Smooth muscle cell (in vitro differentiated cells): ENCODE measurements at regions not wholly inside any gene's neighbourhood (a gene's known extent, or its start where the extent isn't known, plus 50 kb on each side); places are given as distances from the start of the nearest gene placed in this dataset.

ENCODE experiments used
- DNase-seq: peaks from one replicate; lab custom pipeline; 2025; ENCODE audit not compliant: unreplicated experiment; lab: John Stamatoyannopoulos, UW
- H2AFZ ChIP-seq: fragments of 200-600 bp; sonication (generic); 2 replicates; pipeline ENCODE4 v1.6.0; 2016; ENCODE audit warnings: antibody characterized with exemption, low read depth, mild to moderate bottlenecking
- H3F3A ChIP-seq: fragments of 200-600 bp; sonication (generic); 2 replicates; pipeline ENCODE4 v1.6.0; 2017; ENCODE audit warnings: antibody characterized with exemption, low read depth
- H3K27ac ChIP-seq: fragments of 200-600 bp; sonication (generic); 2 replicates; pipeline ENCODE4 v1.5.1; 2016; ENCODE audit warnings: low read depth, mild to moderate bottlenecking
- H3K27me3 ChIP-seq: fragments of 200-600 bp; sonication (generic); 2 replicates; pipeline ENCODE4 v1.6.1; 2016; ENCODE audit warnings: low read depth, mild to moderate bottlenecking
- H3K36me3 ChIP-seq: fragments of 200-600 bp; sonication (generic); 2 replicates; pipeline ENCODE4 v1.5.1; 2016; ENCODE audit warnings: low read depth
- H3K4me1 ChIP-seq: fragments of 200-600 bp; sonication (generic); 2 replicates; pipeline ENCODE4 v1.5.1; 2016; ENCODE audit warnings: low read depth
- H3K4me2 ChIP-seq: fragments of 200-600 bp; sonication (generic); 2 replicates; pipeline ENCODE4 v1.6.0; 2016; ENCODE audit warnings: mild to moderate bottlenecking
- H3K4me3 ChIP-seq: fragments of 200-600 bp; sonication (generic); 2 replicates; pipeline ENCODE4 v1.5.1; 2016; ENCODE audit warnings: mild to moderate bottlenecking
- H3K79me2 ChIP-seq: fragments of 200-600 bp; sonication (generic); 2 replicates; pipeline ENCODE4 v1.6.0; 2016; ENCODE audit warnings: low read depth, mild to moderate bottlenecking
- H3K9ac ChIP-seq: fragments of 200-600 bp; sonication (generic); 2 replicates; pipeline ENCODE4 v1.6.0; 2016; ENCODE audit warnings: low read depth
- H3K9me3 ChIP-seq: fragments of 200-600 bp; sonication (generic); replicated peaks from 2 replicates; pipeline ENCODE4 v1.5.1; 2016; ENCODE audit warnings: low read depth
- H4K20me1 ChIP-seq: fragments of 200-600 bp; sonication (generic); 2 replicates; pipeline ENCODE4 v1.6.0; 2016; ENCODE audit warnings: low read depth
- WGBS: methylation state at CpG from one replicate; pipeline ENCODE4 v1.1.7; 2016; ENCODE audit warnings: low lambda C conversion rate; 5-methylcytosine and 5-hydroxymethylcytosine counted together
- TF ChIP-seq, protein P1 (sequence below): fragments of 200-600 bp; sonication (generic); IDR thresholded peaks from 2 replicates; pipeline ENCODE4 v1.5.1; 2017; ENCODE audit warnings: borderline replicate concordance, mild to moderate bottlenecking, antibody characterized with exemption; ENCODE audit not compliant: insufficient read depth, poor library complexity, severe bottlenecking

GRCh38 chr16:85452364-85453193, 160.5 kb upstream of the GSE1 start:
- H2AFZ ChIP-seq: no peak overlapping the region
- no peaks in the 10 kb centered on the region for H3K79me2 ChIP-seq
- no peaks in the 10 kb centered on the region for H3K36me3 ChIP-seq
- WGBS: 88% methylated on average over 20 of the region's 20 CpGs
- peaks cover 85% of the 10 kb centered on the region for H4K20me1 ChIP-seq
- H3K9me3 ChIP-seq: no peaks in the 10 kb centered on the region
- TF ChIP-seq, protein P1, sequence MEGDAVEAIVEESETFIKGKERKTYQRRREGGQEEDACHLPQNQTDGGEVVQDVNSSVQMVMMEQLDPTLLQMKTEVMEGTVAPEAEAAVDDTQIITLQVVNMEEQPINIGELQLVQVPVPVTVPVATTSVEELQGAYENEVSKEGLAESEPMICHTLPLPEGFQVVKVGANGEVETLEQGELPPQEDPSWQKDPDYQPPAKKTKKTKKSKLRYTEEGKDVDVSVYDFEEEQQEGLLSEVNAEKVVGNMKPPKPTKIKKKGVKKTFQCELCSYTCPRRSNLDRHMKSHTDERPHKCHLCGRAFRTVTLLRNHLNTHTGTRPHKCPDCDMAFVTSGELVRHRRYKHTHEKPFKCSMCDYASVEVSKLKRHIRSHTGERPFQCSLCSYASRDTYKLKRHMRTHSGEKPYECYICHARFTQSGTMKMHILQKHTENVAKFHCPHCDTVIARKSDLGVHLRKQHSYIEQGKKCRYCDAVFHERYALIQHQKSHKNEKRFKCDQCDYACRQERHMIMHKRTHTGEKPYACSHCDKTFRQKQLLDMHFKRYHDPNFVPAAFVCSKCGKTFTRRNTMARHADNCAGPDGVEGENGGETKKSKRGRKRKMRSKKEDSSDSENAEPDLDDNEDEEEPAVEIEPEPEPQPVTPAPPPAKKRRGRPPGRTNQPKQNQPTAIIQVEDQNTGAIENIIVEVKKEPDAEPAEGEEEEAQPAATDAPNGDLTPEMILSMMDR: no peak
- no peaks in the 10 kb centered on the region for H3F3A ChIP-seq
- H3K4me2 ChIP-seq: no peak overlapping the region
- no peak overlapping the region for H3K27ac ChIP-seq
- H3K27me3 ChIP-seq: no peaks in the 10 kb centered on the region
- no peak for DNase-seq
- H3K4me1 ChIP-seq: peaks cover 2% of the 10 kb centered on the region
- H3K9ac ChIP-seq: no peak overlapping the region
- H3K4me3 ChIP-seq: no peak overlapping the region

DNA sequence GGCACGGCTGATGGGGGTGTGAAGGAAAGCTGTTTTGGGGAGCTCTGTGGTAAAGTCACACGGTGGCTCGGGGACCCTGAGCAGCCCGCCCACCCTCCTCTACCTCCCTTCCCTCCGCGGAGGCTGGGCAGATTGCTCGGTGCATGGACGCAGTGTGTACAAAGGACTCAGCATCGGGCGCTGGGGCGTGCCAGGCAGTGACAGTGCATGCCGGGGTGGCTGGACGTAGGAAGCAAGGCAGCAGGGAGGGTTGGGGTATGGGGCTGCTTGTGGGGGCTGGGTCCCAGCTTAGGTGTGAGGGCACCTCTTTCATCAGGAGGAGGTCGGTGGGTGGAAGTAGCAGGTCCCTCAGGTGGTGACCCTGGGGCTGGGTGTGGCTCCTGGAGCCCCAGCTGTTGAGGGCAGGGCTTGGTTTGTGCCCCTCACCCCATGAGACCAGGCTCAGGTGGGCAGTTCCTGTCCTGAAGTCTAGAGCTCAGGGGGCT, 159.9 kb upstream of the GSE1 start:
- WGBS: 96% methylated on average over 9 of the region's 14 CpGs
- Histone ChIP-seq H4K20me1 (peaks cover 85% of the 10 kb centered on the region), H3K79me2 (no peaks in the 10 kb centered on the region), H3K4me1 (peaks cover 2% of the 10 kb centered on the region), H3K27ac (no peak overlapping the region), H3K4me2 (no peak overlapping the region), H3K9ac (no peak overlapping the region), H3K36me3 (no peaks in the 10 kb centered on the region), H3K9me3 (no peaks in the 10 kb centered on the region), H2AFZ (no peak overlapping the region), H3K27me3 (no peaks in the 10 kb centered on the region), H3K4me3 (no peak overlapping the region), H3F3A (no peaks in the 10 kb centered on the region)
- TF ChIP-seq, protein P1: no peak
- DNase-seq: no peak

GRCh38 chr16:85453703-85454102, 159.4 kb upstream of the GSE1 start:
- Histone ChIP-seq H2AFZ (no peak overlapping the region), H3F3A (no peaks in the 10 kb centered on the region), H4K20me1 (peaks cover 85% of the 10 kb centered on the region), H3K27me3 (no peaks in the 10 kb centered on the region), H3K9me3 (no peaks in the 10 kb centered on the region), H3K4me1 (peaks cover 2% of the 10 kb centered on the region), H3K79me2 (no peaks in the 10 kb centered on the region), H3K9ac (no peak overlapping the region), H3K27ac (no peak overlapping the region), H3K4me2 (no peak overlapping the region), H3K36me3 (no peaks in the 10 kb centered on the region), H3K4me3 (no peak overlapping the region)
- no peak for DNase-seq
- TF ChIP-seq, protein P1: no peak
- WGBS: 86% methylated on average over 10 of the region's 10 CpGs
